Adrenal gland (tissue), 9 donors: ENCODE measurements at regions not wholly inside any gene's neighbourhood (a gene's known extent, or its start where the extent isn't known, plus 50 kb on each side); places are given as distances from the start of the nearest gene placed in this dataset.

Experiments
- DNase-seq, 7 donors: peaks; one replicate each; pipeline ENCODE4 v3.0.0-alpha.2; 2019 to 2020
- H3K27ac ChIP-seq, 5 donors: fragments of 200-600 bp; sonication (generic) in 4 of 5; 1 replicate in 3 of 5; 2 replicates in 2 of 5; pipeline versions ENCODE4 v1.5.1 to v1.8.0; 2016 to 2020; ENCODE audit warnings: mild to moderate bottlenecking in 1 of 5
- H3K27me3 ChIP-seq: fragments of 200-600 bp; 2 replicates; pipeline ENCODE4 v1.8.0; 2021
- H3K36me3 ChIP-seq, 2 donors: fragments of 200-600 bp; replicated peaks in 1 of 2; 1 replicate in 1 of 2; 2 replicates in 1 of 2; pipeline versions ENCODE4 v1.5.1 to v1.8.0; 2018 to 2022
- H3K4me1 ChIP-seq, 2 donors: fragments of 200-600 bp; replicated peaks in 1 of 2; 1 replicate in 1 of 2; 2 replicates in 1 of 2; pipeline versions ENCODE4 v1.5.1 to v1.8.0; 2018 to 2021
- H3K4me3 ChIP-seq, 4 donors: fragments of 200-600 bp; sonication (generic) in 3 of 4; one replicate each; pipeline ENCODE4 v1.5.1; 2016 to 2018
- H3K9me3 ChIP-seq, 3 donors: fragments of 200-600 bp; sonication (generic) in 1 of 3; replicated peaks in 1 of 3; 1 replicate in 2 of 3; 2 replicates in 1 of 3; pipeline versions ENCODE4 v1.5.1 to v1.8.0; 2016 to 2021
- POLR2A ChIP-seq, 2 donors: fragments of 450-650 bp; IDR thresholded peaks; one replicate each; pipeline ENCODE4 v1.6.1; 2017; ENCODE audit warnings: antibody characterized with exemption in 2 of 2, mild to moderate bottlenecking in 2 of 2, moderate library complexity in 1 of 2
- WGBS, 4 donors: extraction: QIAGEN DNeasy Blood & Tissue Kit in 2 of 4; methylation state at CpG; one replicate each; pipeline versions ENCODE4 v1.1.5 to v1.1.7; 2013 to 2017; 5-methylcytosine and 5-hydroxymethylcytosine counted together
- intact Hi-C, 2 donors: fragments of 100-400 bp; cut with DNase I; formaldehyde crosslinking; loops; one replicate each; pipeline versions ENCODE4 v1.14.1 to v1.15.0; 2022 to 2023
- TF ChIP-seq, protein P1 (sequence below), 6 experiments: fragments of 450-650 bp in 4 of 6; fragments of 200-600 bp in 2 of 6; sonication (generic) in 1 of 6; IDR thresholded peaks; 1 replicate in 5 of 6; 2 replicates in 1 of 6; pipeline versions ENCODE4 v1.5.1 to v1.8.0; 2016 to 2021; ENCODE audit warnings: antibody characterized with exemption in 6 of 6, mild to moderate bottlenecking in 2 of 6, moderate library complexity in 1 of 6
- donor health status: healthy with polysubstance abuse.
- donor health status: Bipolar disorder and iron deficiency.
- donor health status: DM: yes; HTN: yes; CAD: no.
- donor health status: DM: no; HTN: no; CAD: no.
- donor health status: DM: no; HTN: no; CAD: no.

DNA sequence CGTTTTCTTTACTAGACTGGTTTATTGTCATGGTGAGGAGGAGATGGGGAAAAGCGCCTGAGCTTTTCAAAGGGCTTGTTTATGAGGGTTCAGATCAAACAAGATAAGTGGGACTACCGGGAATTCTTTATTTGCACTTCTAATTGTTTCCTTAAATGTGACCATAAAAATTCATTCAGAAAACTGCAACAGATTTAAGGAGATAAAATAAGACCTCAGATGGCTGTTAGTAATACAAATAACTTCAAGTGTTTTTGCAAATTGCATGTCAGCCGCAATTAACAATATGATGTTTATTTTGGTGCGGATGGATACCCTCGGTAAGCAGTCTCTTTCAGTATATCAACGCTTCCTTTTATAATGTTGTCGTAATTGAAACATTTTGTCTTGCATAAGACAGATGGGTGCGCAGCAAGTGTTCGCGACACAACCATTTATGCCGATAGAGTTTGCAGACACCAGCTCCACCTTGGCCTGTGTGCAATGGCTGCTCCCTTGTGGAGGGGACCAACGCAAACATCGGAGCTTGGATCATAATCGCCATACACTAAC, 151.0 kb downstream of the C4orf33 start:
- H3K27ac ChIP-seq: no peak overlapping the region
- H3K4me1 ChIP-seq: no peaks in the 10 kb centered on the region
- no peak for TF ChIP-seq POLR2A (IDR thresholded peaks at IDR 0.05)
- TF ChIP-seq, protein P1, sequence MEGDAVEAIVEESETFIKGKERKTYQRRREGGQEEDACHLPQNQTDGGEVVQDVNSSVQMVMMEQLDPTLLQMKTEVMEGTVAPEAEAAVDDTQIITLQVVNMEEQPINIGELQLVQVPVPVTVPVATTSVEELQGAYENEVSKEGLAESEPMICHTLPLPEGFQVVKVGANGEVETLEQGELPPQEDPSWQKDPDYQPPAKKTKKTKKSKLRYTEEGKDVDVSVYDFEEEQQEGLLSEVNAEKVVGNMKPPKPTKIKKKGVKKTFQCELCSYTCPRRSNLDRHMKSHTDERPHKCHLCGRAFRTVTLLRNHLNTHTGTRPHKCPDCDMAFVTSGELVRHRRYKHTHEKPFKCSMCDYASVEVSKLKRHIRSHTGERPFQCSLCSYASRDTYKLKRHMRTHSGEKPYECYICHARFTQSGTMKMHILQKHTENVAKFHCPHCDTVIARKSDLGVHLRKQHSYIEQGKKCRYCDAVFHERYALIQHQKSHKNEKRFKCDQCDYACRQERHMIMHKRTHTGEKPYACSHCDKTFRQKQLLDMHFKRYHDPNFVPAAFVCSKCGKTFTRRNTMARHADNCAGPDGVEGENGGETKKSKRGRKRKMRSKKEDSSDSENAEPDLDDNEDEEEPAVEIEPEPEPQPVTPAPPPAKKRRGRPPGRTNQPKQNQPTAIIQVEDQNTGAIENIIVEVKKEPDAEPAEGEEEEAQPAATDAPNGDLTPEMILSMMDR (IDR thresholded peaks at IDR 0.05): no peak
- DNase-seq: no peak
- 85 to 89% (median 87%) methylated on average over 15 of the region's 15 CpGs for WGBS, 4 donors
- H3K4me3 ChIP-seq: no peak overlapping the region
- H3K36me3 ChIP-seq: no peaks in the 10 kb centered on the region
- intact Hi-C loops: no loop called here
- H3K9me3 ChIP-seq: no peaks in the 10 kb centered on the region
- no peaks in the 10 kb centered on the region for H3K27me3 ChIP-seq

DNA sequence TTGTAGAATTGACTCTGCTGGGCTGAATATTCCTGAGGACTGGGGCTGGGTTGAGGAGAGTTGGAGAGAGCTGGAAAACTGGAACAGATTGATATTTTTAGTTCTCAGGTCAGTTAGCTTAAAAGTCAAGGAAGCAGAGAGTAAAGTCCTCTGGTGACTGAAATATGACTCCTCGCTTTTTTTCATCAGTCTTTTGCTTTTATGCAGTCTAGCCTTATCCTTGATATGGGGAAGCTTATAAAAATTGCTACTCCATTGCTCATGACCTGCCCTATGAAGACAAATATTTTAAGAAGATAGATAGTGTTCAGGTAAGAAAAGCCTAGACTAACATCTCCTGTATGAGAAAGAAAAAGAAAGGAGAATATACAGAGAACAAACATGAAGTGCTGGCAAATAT, 152.7 kb downstream of the C4orf33 start:
- Histone ChIP-seq H3K27me3 (no peaks in the 10 kb centered on the region), H3K36me3 (no peaks in the 10 kb centered on the region), H3K9me3 (no peaks in the 10 kb centered on the region), H3K4me1 (no peaks in the 10 kb centered on the region), H3K27ac (no peak overlapping the region), H3K4me3 (no peak overlapping the region)
- TF ChIP-seq, protein P1 (IDR thresholded peaks at IDR 0.05): no peak
- no peak for TF ChIP-seq POLR2A (IDR thresholded peaks at IDR 0.05)
- no peak for DNase-seq
- intact Hi-C loops: no loop called here
- WGBS, 4 donors: 44 to 55% (median 51%) methylated on average over 1 of the region's 1 CpG

DNA sequence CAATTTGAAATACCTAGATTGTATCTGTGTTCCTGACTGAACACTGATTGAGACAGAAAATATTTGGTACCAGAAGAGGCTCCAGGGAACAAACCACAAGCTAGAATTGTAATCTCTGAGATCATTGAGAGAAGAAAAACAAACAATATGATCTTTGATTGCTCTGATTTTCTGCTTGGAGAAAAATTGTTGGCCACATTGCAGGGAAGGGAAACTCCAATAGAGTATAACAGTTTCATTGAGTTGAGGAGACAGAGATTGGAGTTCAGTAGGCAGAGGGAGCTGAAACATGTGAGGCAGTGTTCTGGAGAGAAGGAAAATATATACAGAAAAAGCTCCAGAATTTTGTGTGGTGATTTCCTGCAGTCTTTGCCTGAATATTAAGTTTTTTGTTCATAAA, 158.2 kb downstream of the C4orf33 start:
- DNase-seq: no peak
- no peak overlapping the region for H3K27ac ChIP-seq
- no peak overlapping the region for H3K4me3 ChIP-seq
- intact Hi-C loops: no loop called here
- no peaks in the 10 kb centered on the region for H3K4me1 ChIP-seq
- H3K36me3 ChIP-seq: no peaks in the 10 kb centered on the region
- no peaks in the 10 kb centered on the region for H3K27me3 ChIP-seq
- no peaks in the 10 kb centered on the region for H3K9me3 ChIP-seq
- TF ChIP-seq, protein P1 (IDR thresholded peaks at IDR 0.05): no peak
- TF ChIP-seq POLR2A (IDR thresholded peaks at IDR 0.05): no peak

DNA sequence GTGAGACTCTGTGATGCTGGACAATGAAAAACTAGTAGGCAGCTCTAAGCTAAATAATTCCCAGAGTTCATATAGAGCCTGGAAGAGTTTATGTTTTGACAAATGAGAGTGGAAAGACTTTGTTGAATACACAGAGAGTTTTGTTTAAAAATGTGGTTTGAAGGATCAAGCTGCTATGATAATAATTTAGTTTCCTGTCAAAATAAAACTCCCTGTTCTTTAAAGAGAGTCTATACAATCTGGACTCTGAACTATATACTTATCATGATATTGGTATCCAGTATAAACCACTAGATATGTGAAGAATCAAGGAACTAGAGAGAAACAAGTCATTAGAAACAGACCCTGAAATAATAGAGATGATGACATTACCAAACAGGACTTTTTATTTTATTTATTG, 158.6 kb downstream of the C4orf33 start:
- no peak for TF ChIP-seq POLR2A (IDR thresholded peaks at IDR 0.05)
- TF ChIP-seq, protein P1 (IDR thresholded peaks at IDR 0.05): no peak
- H3K27ac ChIP-seq: no peak overlapping the region
- no peak overlapping the region for H3K4me3 ChIP-seq
- H3K4me1 ChIP-seq: no peaks in the 10 kb centered on the region
- H3K36me3 ChIP-seq: no peaks in the 10 kb centered on the region
- intact Hi-C loops: no loop called here
- no peaks in the 10 kb centered on the region for H3K27me3 ChIP-seq
- no peaks in the 10 kb centered on the region for H3K9me3 ChIP-seq
- DNase-seq: no peak
